GM23248 (cell line): ENCODE measurements at regions not wholly inside any gene's neighbourhood (a gene's known extent, or its start where the extent isn't known, plus 50 kb on each side); places are given as distances from the start of the nearest gene placed in this dataset.

Experiments used
- EZH2 ChIP-seq: fragments of 200-600 bp; sonication (generic); IDR thresholded peaks from 2 replicates; pipeline ENCODE4 v1.6.1; 2018; ENCODE audit warnings: antibody characterized with exemption, mild to moderate bottlenecking; ENCODE audit not compliant: insufficient read depth, poor library complexity, severe bottlenecking
- EZH2phosphoT487 ChIP-seq: fragments of 200-600 bp; sonication (generic); IDR thresholded peaks from 2 replicates; pipeline ENCODE4 v1.6.1; 2018; ENCODE audit warnings: antibody characterized with exemption, moderate library complexity, mild to moderate bottlenecking, low read depth; ENCODE audit not compliant: insufficient read depth

DNA sequence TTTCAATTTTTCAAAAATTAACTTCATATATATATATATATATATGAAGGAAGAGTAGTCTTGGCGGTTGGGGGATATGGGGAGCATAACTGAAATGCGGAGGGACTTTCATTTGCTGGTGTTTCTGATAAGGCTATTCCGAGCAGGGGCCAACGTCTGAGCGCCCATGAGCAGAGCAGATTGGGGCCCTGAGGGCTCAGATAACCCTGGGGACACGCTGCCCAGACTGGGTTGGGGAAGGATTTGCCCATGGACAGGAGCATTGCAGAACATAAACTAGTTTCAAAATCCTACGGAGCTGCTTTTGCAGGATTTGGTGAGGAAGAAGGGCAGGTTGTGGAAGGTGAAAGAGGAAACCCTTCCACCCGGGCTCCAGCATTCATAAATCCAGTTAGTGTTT, 240.2 kb downstream of the IRX1 start:
- no peak for TF ChIP-seq EZH2
- no peak for TF ChIP-seq EZH2phosphoT487
